ENCODE measurements at regions not wholly inside any gene's neighbourhood (a gene's known extent, or its start where the extent isn't known, plus 50 kb on each side); places are given as distances from the start of the nearest gene placed in this dataset.

DNA sequence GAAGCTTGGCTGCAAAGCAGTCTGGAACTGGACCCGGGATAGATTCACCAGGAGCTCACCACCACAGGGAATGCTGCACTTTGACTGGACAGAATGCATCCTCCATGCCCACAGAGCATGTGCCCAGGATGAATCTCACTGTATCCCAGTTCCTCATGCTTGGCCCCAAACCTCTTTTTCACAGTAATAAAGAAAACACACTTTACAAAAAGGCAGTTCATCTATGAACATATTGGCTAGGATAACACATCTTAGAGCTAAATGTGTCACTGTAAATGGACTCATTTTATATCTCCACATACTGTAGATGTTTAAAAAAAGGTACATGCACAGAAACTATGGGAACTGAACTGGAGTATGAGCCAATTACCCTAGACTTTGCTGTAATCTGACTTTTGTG is 266.9 kb downstream of the TOX3 start:
- no peaks in the 10 kb centered on the region for H3K4me1 ChIP-seq (replicated peaks; ENCODE audit: insufficient read depth)
- no peaks in the 10 kb centered on the region for H3K9me2 ChIP-seq (ENCODE audit: insufficient read depth)
- ChIA-PET CTCF (no interaction called here), POLR2A (ENCODE audit: unreplicated experiment) (no interaction called here)
- H3K27me3 ChIP-seq (ENCODE audit: insufficient read depth, low read depth), result no peaks in the 10 kb centered on the region
- TF ChIP-seq EZH2 (IDR thresholded peaks at IDR 0.05; ENCODE audit: low read depth), result no peak
- TF ChIP-seq, protein P1, sequence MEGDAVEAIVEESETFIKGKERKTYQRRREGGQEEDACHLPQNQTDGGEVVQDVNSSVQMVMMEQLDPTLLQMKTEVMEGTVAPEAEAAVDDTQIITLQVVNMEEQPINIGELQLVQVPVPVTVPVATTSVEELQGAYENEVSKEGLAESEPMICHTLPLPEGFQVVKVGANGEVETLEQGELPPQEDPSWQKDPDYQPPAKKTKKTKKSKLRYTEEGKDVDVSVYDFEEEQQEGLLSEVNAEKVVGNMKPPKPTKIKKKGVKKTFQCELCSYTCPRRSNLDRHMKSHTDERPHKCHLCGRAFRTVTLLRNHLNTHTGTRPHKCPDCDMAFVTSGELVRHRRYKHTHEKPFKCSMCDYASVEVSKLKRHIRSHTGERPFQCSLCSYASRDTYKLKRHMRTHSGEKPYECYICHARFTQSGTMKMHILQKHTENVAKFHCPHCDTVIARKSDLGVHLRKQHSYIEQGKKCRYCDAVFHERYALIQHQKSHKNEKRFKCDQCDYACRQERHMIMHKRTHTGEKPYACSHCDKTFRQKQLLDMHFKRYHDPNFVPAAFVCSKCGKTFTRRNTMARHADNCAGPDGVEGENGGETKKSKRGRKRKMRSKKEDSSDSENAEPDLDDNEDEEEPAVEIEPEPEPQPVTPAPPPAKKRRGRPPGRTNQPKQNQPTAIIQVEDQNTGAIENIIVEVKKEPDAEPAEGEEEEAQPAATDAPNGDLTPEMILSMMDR (conservative IDR thresholded peaks at IDR 0.05), result no peak
- H3K79me2 ChIP-seq (ENCODE audit: low read depth), result no peaks in the 10 kb centered on the region
- H2AFZ ChIP-seq, result no peak overlapping the region
- no peaks in the 10 kb centered on the region for H3K9me3 ChIP-seq (ENCODE audit: insufficient read depth, low read depth)
- intact Hi-C loops (cut with micrococcal nuclease; ENCODE audit: unreplicated experiment), result no loop called here
- H4K20me1 ChIP-seq (ENCODE audit: insufficient read depth), result no peaks in the 10 kb centered on the region
- H3K4me2 ChIP-seq, result no peak overlapping the region
- no peaks in the 10 kb centered on the region for H3F3A ChIP-seq (ENCODE audit: insufficient read depth, low read depth)
- BruUV-seq (replicated peaks), result no TSS peak
- DNase-seq, result no peak
- H3K27ac ChIP-seq, result no peak overlapping the region
- no peaks in the 10 kb centered on the region for H3K36me3 ChIP-seq (ENCODE audit: low read depth)
- no peak overlapping the region for H3K4me3 ChIP-seq

DNA sequence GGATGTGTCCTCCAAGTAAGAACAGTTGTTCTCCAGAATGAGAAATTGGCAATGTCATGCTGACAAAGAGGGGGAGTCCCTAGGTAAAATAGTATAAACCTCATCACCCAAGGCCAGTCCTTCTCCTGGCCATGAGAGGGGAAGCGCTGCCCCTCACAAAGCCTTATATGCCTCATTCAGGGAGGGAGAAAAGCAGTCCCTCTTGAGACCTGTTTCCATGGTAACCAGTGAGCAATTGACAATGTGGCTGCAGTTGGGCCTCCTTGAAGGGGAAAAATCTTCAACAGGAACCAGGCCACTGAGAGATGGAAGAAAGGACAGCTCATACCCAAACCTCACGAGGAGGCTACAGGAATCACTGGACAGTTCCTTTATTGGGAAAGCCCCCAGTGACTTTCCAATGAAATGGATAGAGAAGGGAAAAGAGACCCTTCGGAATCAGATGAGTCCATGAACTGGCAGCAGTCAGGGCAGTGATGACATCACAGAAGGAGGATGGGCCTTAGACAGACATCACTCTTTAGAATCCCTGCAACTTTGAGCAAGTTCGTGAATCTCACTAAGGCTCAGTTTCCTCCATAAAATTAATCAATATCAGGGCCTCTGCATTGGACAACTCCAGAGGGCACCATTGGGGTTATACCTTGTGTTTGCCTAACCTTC is 275.7 kb downstream of the TOX3 start:
- BruUV-seq (replicated peaks), result no TSS peak
- Histone ChIP-seq H3K27ac (no peak overlapping the region), H3K4me3 (no peak overlapping the region), H3K9me3 (ENCODE audit: insufficient read depth, low read depth) (no peaks in the 10 kb centered on the region), H3K27me3 (ENCODE audit: insufficient read depth, low read depth) (no peaks in the 10 kb centered on the region), H3K4me2 (no peak overlapping the region), H2AFZ (no peak overlapping the region), H3F3A (ENCODE audit: insufficient read depth, low read depth) (no peaks in the 10 kb centered on the region), H3K36me3 (ENCODE audit: low read depth) (no peaks in the 10 kb centered on the region), H3K9me2 (ENCODE audit: insufficient read depth) (no peaks in the 10 kb centered on the region), H3K4me1 (replicated peaks; ENCODE audit: insufficient read depth) (no peaks in the 10 kb centered on the region), H4K20me1 (ENCODE audit: insufficient read depth) (no peaks in the 10 kb centered on the region), H3K79me2 (ENCODE audit: low read depth) (no peaks in the 10 kb centered on the region)
- TF ChIP-seq EZH2 (IDR thresholded peaks at IDR 0.05; ENCODE audit: low read depth), result no peak
- TF ChIP-seq, protein P1 (conservative IDR thresholded peaks at IDR 0.05), result no peak
- POLR2A ChIA-PET (ENCODE audit: unreplicated experiment), result no interaction called here
- CTCF ChIA-PET, result no interaction called here
- DNase-seq, result no peak
- intact Hi-C loops (cut with micrococcal nuclease; ENCODE audit: unreplicated experiment), result no loop called here

DNA sequence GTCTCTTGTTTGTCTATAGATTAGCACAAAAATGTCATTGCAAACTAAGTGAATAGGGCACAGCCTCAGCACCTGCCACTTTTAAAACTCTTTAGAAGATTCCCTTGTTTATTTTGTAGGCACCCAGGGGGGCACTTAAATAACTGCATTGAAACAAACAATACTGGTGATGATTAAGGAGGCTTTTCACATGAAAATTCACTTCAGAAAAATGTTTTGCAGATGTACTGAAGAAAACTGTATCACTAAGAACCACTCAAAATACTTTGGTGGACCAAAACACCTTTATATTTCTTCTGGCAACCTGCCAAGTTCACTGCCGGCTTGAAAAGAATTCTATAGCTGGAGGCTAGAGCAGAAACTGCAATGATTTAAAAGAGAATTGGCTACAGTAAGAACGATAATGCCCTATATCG is 281.5 kb downstream of the TOX3 start:
- Histone ChIP-seq H3K4me3 (no peak overlapping the region), H3F3A (ENCODE audit: insufficient read depth, low read depth) (no peaks in the 10 kb centered on the region), H3K27ac (no peak overlapping the region), H3K9me3 (ENCODE audit: insufficient read depth, low read depth) (no peaks in the 10 kb centered on the region), H3K4me2 (no peak overlapping the region), H3K79me2 (ENCODE audit: low read depth) (no peaks in the 10 kb centered on the region), H2AFZ (no peak overlapping the region), H4K20me1 (ENCODE audit: insufficient read depth) (no peaks in the 10 kb centered on the region), H3K36me3 (ENCODE audit: low read depth) (no peaks in the 10 kb centered on the region), H3K27me3 (ENCODE audit: insufficient read depth, low read depth) (no peaks in the 10 kb centered on the region), H3K9me2 (ENCODE audit: insufficient read depth) (no peaks in the 10 kb centered on the region), H3K4me1 (replicated peaks; ENCODE audit: insufficient read depth) (no peaks in the 10 kb centered on the region)
- intact Hi-C loops (cut with micrococcal nuclease; ENCODE audit: unreplicated experiment), result no loop called here
- ChIA-PET POLR2A (ENCODE audit: unreplicated experiment) (no interaction called here), CTCF (no interaction called here)
- BruUV-seq (replicated peaks), result no TSS peak
- no peak for DNase-seq
- no peak for TF ChIP-seq EZH2 (IDR thresholded peaks at IDR 0.05; ENCODE audit: low read depth)
- TF ChIP-seq, protein P1 (conservative IDR thresholded peaks at IDR 0.05), result no peak
